HG03354 (cell line): ENCODE measurements at regions not wholly inside any gene's neighbourhood (a gene's known extent, or its start where the extent isn't known, plus 50 kb on each side); places are given as distances from the start of the nearest gene placed in this dataset.
A peak's percentile ranks its signal among the peaks of the same experiment; 100 is the strongest.

Source experiments
- ATAC-seq: cut with Tn5 transposase; IDR thresholded peaks from one replicate; pipeline ENCODE4 v1.9.1; 2021; ENCODE audit warnings: mild to moderate bottlenecking; ENCODE audit not compliant: unreplicated experiment, poor library complexity, severe bottlenecking

- ATAC-seq: no peak
These were observed 249.4 kb downstream of the EPHA4 start for GRCh38 chr2:221322741-221323140.

GRCh38 chr2:221323513-221323912, 248.6 kb downstream of the EPHA4 start:
- no peak for ATAC-seq

- ATAC-seq: no peak
These were observed 241.7 kb downstream of the EPHA4 start for GRCh38 chr2:221330436-221330835.

DNA sequence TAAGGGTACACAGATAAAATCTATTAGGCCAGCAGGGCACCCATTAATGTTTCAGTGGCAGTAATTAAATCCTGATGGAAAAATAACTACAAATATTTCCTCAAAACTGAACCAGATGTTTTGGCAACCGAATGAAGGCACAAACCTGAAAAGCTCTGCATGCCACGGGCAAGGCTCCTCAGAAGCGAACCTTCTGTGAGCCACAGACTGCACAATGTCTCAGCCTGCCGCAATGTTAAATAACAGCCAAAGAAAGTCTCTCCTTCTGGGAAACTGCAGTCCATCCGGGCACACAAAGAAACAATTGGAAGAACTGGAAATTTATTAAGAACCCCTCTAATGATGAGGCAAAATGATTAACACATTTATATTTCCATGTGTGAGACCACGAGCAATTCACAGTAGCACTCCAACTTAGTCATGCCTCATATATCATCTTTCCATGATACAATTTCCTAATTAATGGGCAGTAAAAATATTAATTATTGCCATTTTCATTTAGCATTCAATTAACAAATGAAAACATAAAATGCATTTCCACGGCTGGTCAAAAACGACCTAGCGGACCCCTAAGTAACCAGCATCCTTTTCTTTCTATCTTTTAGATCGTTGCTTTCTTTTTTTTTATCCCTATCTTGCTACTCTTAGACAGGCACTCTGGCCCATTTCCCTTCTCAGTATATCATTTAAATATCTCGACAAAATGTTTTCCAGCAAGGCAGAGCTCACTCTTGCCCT, 237.5 kb downstream of the EPHA4 start:
- ATAC-seq: no peak

GRCh38 chr2:221335219-221335752, 236.8 kb downstream of the EPHA4 start:
- ATAC-seq: no peak

- no peak for ATAC-seq
These were observed 235.1 kb downstream of the EPHA4 start for GRCh38 chr2:221336967-221337366.

- ATAC-seq: peak; percentile 75
These were observed 234.0 kb downstream of the EPHA4 start for GRCh38 chr2:221337957-221338685.

DNA sequence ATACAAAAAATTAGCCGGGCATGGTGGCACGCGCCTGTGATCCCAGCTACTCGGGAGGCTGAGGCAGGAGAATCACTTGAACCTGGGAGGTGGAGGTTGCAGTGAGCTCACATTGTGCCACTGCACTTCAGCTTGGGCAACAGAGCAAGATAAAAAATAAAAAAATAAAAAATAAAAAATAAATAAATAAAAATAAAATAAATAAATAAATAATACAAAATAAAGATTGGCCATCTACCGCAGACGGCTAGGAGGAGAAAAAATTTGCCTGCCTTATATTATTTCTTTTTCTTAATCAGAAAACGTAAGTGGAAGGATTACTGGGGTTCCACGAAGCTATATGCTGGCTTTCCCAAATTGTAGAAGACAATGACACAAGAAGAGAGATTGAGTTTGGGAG, 229.7 kb downstream of the EPHA4 start:
- ATAC-seq: no peak

- no peak for ATAC-seq
These were observed 228.6 kb downstream of the EPHA4 start for GRCh38 chr2:221343524-221343923.

- no peak for ATAC-seq
These were observed 226.6 kb downstream of the EPHA4 start for GRCh38 chr2:221345516-221345915.

- ATAC-seq: no peak
These were observed 225.7 kb downstream of the EPHA4 start for GRCh38 chr2:221346411-221346810.

GRCh38 chr2:221347471-221347870, 224.6 kb downstream of the EPHA4 start:
- ATAC-seq: no peak

- no peak for ATAC-seq
These were observed 221.5 kb downstream of the EPHA4 start for GRCh38 chr2:221350616-221351015.

- no peak for ATAC-seq
These were observed 218.9 kb downstream of the EPHA4 start for GRCh38 chr2:221353201-221353600.

GRCh38 chr2:221360312-221360711, 211.8 kb downstream of the EPHA4 start:
- no peak for ATAC-seq

DNA sequence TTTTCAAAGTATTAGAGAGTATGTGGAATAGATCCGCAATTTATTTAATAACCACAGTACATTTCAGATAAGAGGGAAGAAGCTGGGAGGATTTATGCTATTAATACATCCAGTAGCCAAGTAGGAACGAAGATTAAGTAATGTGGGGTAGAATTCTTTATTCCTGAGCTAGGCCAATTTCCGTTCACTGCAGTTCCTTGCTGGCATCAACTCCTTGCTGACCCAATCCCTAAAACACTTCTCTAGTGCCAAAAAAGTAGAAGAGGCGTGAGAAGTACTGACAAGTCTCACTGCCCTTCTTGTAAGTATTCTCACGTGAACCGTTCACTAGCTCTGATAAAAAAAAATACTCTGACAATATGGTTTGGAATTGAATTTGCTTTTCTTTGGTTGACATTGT, 211.4 kb downstream of the EPHA4 start:
- ATAC-seq: no peak

- no peak for ATAC-seq
These were observed 210.5 kb downstream of the EPHA4 start for GRCh38 chr2:221361633-221362032.

DNA sequence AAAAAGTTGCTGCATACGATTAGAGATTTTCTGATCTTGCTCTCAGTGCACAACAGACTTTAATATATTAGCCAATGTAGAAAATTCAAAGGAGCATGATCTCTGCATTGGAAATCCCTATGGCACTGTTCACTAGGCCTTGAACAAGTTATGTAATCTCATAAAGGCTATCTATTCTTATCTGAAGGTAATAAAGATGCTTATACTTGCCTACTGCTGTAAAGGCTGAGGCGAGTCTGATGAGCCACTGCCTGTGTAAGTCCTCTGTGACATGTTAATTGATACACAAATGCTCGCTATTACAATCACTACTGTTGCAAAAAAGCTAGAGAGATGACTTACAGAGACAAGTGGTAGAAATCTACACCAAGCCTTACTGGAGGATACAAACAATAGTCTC, 207.4 kb downstream of the EPHA4 start:
- no peak for ATAC-seq
